HEK293 (cell line): ENCODE measurements at regions not wholly inside any gene's neighbourhood (a gene's known extent, or its start where the extent isn't known, plus 50 kb on each side); places are given as distances from the start of the nearest gene placed in this dataset.

ENCODE experiments used
- CTCF ChIA-PET: fragments of 350-600 bp; formaldehyde crosslinking; extraction: SDS; loops from one replicate; lab custom pipeline; 2021; ENCODE audit warnings: antibody characterized with exemption; lab: Yijun Ruan, JAX
- POLR2A ChIA-PET: fragments of 300-600 bp; formaldehyde crosslinking; extraction: SDS; loops from one replicate; lab custom pipeline; 2020; ENCODE audit warnings: antibody characterized with exemption, inconsistent platforms; lab: Yijun Ruan, JAX
- H3K27ac ChIP-seq: fragments of 200-500 bp; sonication (Bioruptor generic); 2 replicates; pipeline ENCODE4 v1.5.1; 2014; ENCODE audit warnings: low read depth, low read length, control low read depth, inconsistent platforms; ENCODE audit errors: extremely low read depth
- H3K36me3 ChIP-seq, 2 experiments: fragments of 200-500 bp in 1 of 2; sonication (Bioruptor generic) in 1 of 2; 1 replicate in 1 of 2; 2 replicates in 1 of 2; pipeline ENCODE4 v1.5.1; 2014 to 2017; ENCODE audit warnings: inconsistent platforms in 2 of 2, low read length in 2 of 2; ENCODE audit not compliant: control insufficient read depth in 2 of 2, insufficient read depth in 1 of 2
- H3K4me1 ChIP-seq: fragments of 200-500 bp; sonication (Bioruptor generic); 2 replicates; pipeline ENCODE4 v1.5.1; 2014; ENCODE audit warnings: mild to moderate bottlenecking, low read length, inconsistent platforms; ENCODE audit not compliant: control insufficient read depth, insufficient read depth
- H3K4me3 ChIP-seq: 2 replicates; pipeline ENCODE4 v1.5.1; 2011; ENCODE audit warnings: low read depth, mild to moderate bottlenecking, control low read depth, low read length, moderate library complexity
- H3K9me3 ChIP-seq: fragments of 200-500 bp; sonication (Bioruptor generic); 2 replicates; pipeline ENCODE4 v1.5.1; 2014; ENCODE audit warnings: low read depth, low read length, inconsistent platforms; ENCODE audit not compliant: control insufficient read depth, insufficient read depth
- KLF16 ChIP-seq: fragments of 450-650 bp; formaldehyde crosslinking; IDR thresholded peaks from 2 replicates; pipeline ENCODE4 v1.5.1; 2017; ENCODE audit warnings: missing biosample characterization, missing genetic modification characterization
- SCRT2 ChIP-seq: fragments of 450-650 bp; formaldehyde crosslinking; IDR thresholded peaks from 2 replicates; pipeline ENCODE4 v1.5.1; 2016; ENCODE audit warnings: missing biosample characterization, missing genetic modification characterization
- SETDB1 ChIP-seq: IDR thresholded peaks from one replicate; pipeline ENCODE4 v1.6.1; 2017; ENCODE audit warnings: mild to moderate bottlenecking, low read length, moderate library complexity, mixed read lengths; ENCODE audit not compliant: insufficient read length
- SP3 ChIP-seq: fragments of 450-650 bp; formaldehyde crosslinking; IDR thresholded peaks from 2 replicates; pipeline ENCODE4 v1.5.1; 2016; ENCODE audit warnings: missing biosample characterization, missing genetic modification characterization
- SP7 ChIP-seq: fragments of 450-650 bp; formaldehyde crosslinking; IDR thresholded peaks from 2 replicates; pipeline ENCODE4 v1.5.1; 2016; ENCODE audit warnings: missing biosample characterization, missing genetic modification characterization
- TRIM28 ChIP-seq: IDR thresholded peaks from 2 replicates; pipeline ENCODE4 v1.6.1; 2011; ENCODE audit warnings: low read length, control low read depth, borderline replicate concordance
- ZNF16 ChIP-seq: fragments of 450-650 bp; formaldehyde crosslinking; IDR thresholded peaks from 2 replicates; pipeline ENCODE4 v1.5.1; 2016; ENCODE audit warnings: low read depth, missing biosample characterization, missing genetic modification characterization
- ZNF169 ChIP-seq: fragments of 450-650 bp; formaldehyde crosslinking; IDR thresholded peaks from 2 replicates; pipeline ENCODE4 v1.5.1; 2016; ENCODE audit warnings: missing biosample characterization, missing genetic modification characterization
- ZNF24 ChIP-seq: fragments of 450-650 bp; formaldehyde crosslinking; IDR thresholded peaks from 2 replicates; pipeline ENCODE4 v1.5.1; 2016; ENCODE audit warnings: missing biosample characterization, missing genetic modification characterization
- ZNF292 ChIP-seq: fragments of 450-650 bp; formaldehyde crosslinking; IDR thresholded peaks from 2 replicates; pipeline ENCODE4 v1.5.1; 2016; ENCODE audit warnings: low read depth, missing biosample characterization, missing genetic modification characterization, borderline replicate concordance
- ZNF311 ChIP-seq: fragments of 450-650 bp; formaldehyde crosslinking; IDR thresholded peaks from 2 replicates; pipeline ENCODE4 v1.5.1; 2017; ENCODE audit warnings: missing biosample characterization, missing genetic modification characterization, borderline replicate concordance
- ZNF404 ChIP-seq: fragments of 450-650 bp; formaldehyde crosslinking; IDR thresholded peaks from 2 replicates; pipeline ENCODE4 v1.5.1; 2017; ENCODE audit warnings: missing biosample characterization, missing genetic modification characterization
- ZNF626 ChIP-seq: fragments of 450-650 bp; sonication (Bioruptor Pico); formaldehyde crosslinking; IDR thresholded peaks from 2 replicates; pipeline ENCODE4 v1.5.1; 2018; ENCODE audit warnings: missing biosample characterization, missing genetic modification characterization, inconsistent platforms
- ZNF791 ChIP-seq: fragments of 450-650 bp; formaldehyde crosslinking; IDR thresholded peaks from 2 replicates; pipeline ENCODE4 v1.5.1; 2016; ENCODE audit warnings: missing biosample characterization, missing genetic modification characterization
- ZNF843 ChIP-seq: fragments of 450-650 bp; formaldehyde crosslinking; IDR thresholded peaks from 2 replicates; pipeline ENCODE4 v1.5.1; 2016; ENCODE audit warnings: missing biosample characterization, missing genetic modification characterization
- TF ChIP-seq, protein P1 (sequence below): fragments of 450-650 bp; formaldehyde crosslinking; IDR thresholded peaks from 2 replicates; pipeline ENCODE4 v1.5.1; 2017; ENCODE audit warnings: missing biosample characterization, missing genetic modification characterization
- TF ChIP-seq, protein P2 (sequence below): fragments of 450-650 bp; formaldehyde crosslinking; IDR thresholded peaks from 2 replicates; pipeline ENCODE4 v1.5.1; 2016; ENCODE audit warnings: missing biosample characterization, missing genetic modification characterization
- TF ChIP-seq, protein P3 (sequence below): fragments of 450-650 bp; formaldehyde crosslinking; IDR thresholded peaks from 2 replicates; pipeline ENCODE4 v1.5.1; 2016; ENCODE audit warnings: missing biosample characterization, missing genetic modification characterization
- TF ChIP-seq, protein P4 (sequence below): fragments of 450-650 bp; formaldehyde crosslinking; IDR thresholded peaks from 2 replicates; pipeline ENCODE4 v1.5.1; 2017; ENCODE audit warnings: missing biosample characterization, missing genetic modification characterization
- TF ChIP-seq, protein P5 (sequence below): fragments of 450-650 bp; formaldehyde crosslinking; IDR thresholded peaks from 2 replicates; pipeline ENCODE4 v1.5.1; 2016; ENCODE audit warnings: missing biosample characterization, missing genetic modification characterization, borderline replicate concordance

DNA sequence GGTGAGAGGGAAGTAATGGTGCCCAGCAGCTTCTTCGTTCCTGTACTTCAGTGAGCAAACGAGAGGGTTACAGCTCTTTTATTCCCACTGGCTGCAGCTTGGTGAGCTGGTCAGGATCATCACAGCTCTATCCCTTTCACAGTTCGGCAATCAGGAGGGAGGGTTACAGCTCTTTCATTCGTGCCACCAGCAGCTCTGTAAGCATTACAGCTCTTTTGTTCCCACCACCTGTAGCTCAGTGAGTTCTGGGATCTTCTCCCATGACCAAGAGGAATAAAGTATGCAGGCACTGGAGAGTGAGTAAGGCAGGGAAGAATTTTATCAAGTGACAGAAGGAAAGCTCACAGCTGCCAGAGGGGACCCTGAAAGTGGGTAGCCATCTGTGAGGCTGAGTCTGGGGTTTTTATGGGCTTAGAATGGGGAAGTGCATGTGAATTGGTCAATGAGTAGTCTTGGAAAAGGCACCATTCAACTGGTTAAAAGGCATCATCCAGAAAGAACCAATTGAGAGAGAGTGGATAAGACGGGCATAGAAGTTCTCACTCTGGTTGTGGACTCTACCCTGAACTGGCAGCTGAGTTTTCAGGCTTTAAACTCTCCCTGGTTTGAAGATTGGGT is 123.7 kb downstream of the COX18 start:
- Histone ChIP-seq H3K4me3 (no peak overlapping the region), H3K9me3 (no peaks in the 10 kb centered on the region), H3K27ac (no peak overlapping the region), H3K4me1 (no peaks in the 10 kb centered on the region), H3K36me3 (no peaks in the 10 kb centered on the region)
- POLR2A ChIA-PET, result no interaction called here
- CTCF ChIA-PET, result no interaction called here
- TF ChIP-seq, protein P1, sequence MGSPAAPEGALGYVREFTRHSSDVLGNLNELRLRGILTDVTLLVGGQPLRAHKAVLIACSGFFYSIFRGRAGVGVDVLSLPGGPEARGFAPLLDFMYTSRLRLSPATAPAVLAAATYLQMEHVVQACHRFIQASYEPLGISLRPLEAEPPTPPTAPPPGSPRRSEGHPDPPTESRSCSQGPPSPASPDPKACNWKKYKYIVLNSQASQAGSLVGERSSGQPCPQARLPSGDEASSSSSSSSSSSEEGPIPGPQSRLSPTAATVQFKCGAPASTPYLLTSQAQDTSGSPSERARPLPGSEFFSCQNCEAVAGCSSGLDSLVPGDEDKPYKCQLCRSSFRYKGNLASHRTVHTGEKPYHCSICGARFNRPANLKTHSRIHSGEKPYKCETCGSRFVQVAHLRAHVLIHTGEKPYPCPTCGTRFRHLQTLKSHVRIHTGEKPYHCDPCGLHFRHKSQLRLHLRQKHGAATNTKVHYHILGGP (tag by site-specific recombination), result no peak
- TF ChIP-seq SCRT2 (0 out of 2 replicates have a peak, but pooled peaks have one; percentile 16), ZNF16 (tag by site-specific recombination) (no peak), TRIM28 (peak; percentile 24; the same call in 1 of the 2 replicates)

DNA sequence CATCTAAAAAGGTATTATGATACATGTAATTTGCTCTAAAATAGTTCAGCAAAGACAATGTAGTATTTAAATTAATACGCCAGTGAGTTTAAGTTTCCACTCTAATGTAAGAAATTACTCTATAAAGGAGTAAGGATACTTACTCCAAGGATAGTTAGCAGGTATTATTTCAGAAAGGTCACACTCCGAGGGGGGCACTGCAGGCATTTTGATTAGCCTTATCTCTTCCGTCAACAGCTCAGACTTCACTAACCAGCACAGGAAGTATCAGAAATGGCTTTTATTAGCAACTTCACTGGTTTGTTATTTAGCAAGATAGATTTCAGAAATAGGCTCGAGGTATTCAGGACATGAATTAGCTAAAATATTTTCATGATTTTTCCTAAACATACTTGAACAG is 127.0 kb downstream of the COX18 start:
- Histone ChIP-seq H3K27ac (no peak overlapping the region), H3K9me3 (no peaks in the 10 kb centered on the region), H3K4me3 (no peak overlapping the region), H3K4me1 (no peaks in the 10 kb centered on the region), H3K36me3 (no peaks in the 10 kb centered on the region)
- POLR2A ChIA-PET, result no interaction called here
- CTCF ChIA-PET, result interaction anchor here (0.6 kb wide), 1 partner anchor 529 kb away, joined by 3 read pairs; no protein-coding TSS in a partner anchor
- no peak for TF ChIP-seq SP7 (tag by site-specific recombination)
- TF ChIP-seq ZNF791 (tag by site-specific recombination), result no peak
- no peak for TF ChIP-seq ZNF292
- no peak for TF ChIP-seq SETDB1
- no peak for TF ChIP-seq ZNF404 (tag by site-specific recombination)
- no peak for TF ChIP-seq ZNF843
- TF ChIP-seq, protein P2, sequence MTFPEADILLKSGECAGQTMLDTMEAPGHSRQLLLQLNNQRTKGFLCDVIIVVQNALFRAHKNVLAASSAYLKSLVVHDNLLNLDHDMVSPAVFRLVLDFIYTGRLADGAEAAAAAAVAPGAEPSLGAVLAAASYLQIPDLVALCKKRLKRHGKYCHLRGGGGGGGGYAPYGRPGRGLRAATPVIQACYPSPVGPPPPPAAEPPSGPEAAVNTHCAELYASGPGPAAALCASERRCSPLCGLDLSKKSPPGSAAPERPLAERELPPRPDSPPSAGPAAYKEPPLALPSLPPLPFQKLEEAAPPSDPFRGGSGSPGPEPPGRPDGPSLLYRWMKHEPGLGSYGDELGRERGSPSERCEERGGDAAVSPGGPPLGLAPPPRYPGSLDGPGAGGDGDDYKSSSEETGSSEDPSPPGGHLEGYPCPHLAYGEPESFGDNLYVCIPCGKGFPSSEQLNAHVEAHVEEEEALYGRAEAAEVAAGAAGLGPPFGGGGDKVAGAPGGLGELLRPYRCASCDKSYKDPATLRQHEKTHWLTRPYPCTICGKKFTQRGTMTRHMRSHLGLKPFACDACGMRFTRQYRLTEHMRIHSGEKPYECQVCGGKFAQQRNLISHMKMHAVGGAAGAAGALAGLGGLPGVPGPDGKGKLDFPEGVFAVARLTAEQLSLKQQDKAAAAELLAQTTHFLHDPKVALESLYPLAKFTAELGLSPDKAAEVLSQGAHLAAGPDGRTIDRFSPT, result no peak
- no peak for TF ChIP-seq ZNF24 (tag by site-specific recombination)
- TF ChIP-seq SP3 (tag by site-specific recombination), result no peak
- TF ChIP-seq KLF16 (tag by site-specific recombination), result no peak

DNA sequence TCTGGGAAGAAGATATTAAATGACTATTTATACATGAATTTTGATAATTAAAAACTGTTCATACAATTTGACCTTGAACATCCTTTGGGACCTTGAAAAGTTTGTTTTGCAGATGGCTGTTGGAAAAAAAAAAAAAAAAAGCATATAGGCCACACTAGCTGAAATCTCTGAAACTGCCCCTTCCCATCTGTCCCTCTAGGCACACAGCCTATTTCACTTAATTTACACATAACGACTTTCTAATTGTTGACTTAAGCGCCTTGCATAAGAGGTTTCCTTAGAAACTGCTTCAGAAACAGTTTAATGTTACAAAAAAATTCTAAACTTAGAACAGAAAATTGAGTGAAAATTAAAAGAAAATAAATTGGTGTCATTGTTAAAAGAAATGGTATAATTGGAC is 131.0 kb downstream of the COX18 start:
- no peak overlapping the region for H3K27ac ChIP-seq
- H3K4me1 ChIP-seq, result no peaks in the 10 kb centered on the region
- H3K4me3 ChIP-seq, result no peak overlapping the region
- H3K9me3 ChIP-seq, result no peaks in the 10 kb centered on the region
- POLR2A ChIA-PET, result no interaction called here
- CTCF ChIA-PET, result no interaction called here
- no peaks in the 10 kb centered on the region for H3K36me3 ChIP-seq
- TF ChIP-seq, protein P3, sequence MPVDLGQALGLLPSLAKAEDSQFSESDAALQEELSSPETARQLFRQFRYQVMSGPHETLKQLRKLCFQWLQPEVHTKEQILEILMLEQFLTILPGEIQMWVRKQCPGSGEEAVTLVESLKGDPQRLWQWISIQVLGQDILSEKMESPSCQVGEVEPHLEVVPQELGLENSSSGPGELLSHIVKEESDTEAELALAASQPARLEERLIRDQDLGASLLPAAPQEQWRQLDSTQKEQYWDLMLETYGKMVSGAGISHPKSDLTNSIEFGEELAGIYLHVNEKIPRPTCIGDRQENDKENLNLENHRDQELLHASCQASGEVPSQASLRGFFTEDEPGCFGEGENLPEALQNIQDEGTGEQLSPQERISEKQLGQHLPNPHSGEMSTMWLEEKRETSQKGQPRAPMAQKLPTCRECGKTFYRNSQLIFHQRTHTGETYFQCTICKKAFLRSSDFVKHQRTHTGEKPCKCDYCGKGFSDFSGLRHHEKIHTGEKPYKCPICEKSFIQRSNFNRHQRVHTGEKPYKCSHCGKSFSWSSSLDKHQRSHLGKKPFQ (tag by site-specific recombination), result no peak
- no peak for TF ChIP-seq ZNF311 (tag by site-specific recombination)
- no peak for TF ChIP-seq ZNF626 (tag by site-specific recombination)
- no peak for TF ChIP-seq ZNF169 (tag by site-specific recombination)
- TF ChIP-seq, protein P4, sequence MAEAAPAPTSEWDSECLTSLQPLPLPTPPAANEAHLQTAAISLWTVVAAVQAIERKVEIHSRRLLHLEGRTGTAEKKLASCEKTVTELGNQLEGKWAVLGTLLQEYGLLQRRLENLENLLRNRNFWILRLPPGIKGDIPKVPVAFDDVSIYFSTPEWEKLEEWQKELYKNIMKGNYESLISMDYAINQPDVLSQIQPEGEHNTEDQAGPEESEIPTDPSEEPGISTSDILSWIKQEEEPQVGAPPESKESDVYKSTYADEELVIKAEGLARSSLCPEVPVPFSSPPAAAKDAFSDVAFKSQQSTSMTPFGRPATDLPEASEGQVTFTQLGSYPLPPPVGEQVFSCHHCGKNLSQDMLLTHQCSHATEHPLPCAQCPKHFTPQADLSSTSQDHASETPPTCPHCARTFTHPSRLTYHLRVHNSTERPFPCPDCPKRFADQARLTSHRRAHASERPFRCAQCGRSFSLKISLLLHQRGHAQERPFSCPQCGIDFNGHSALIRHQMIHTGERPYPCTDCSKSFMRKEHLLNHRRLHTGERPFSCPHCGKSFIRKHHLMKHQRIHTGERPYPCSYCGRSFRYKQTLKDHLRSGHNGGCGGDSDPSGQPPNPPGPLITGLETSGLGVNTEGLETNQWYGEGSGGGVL (tag by site-specific recombination), result no peak
- TF ChIP-seq, protein P5, sequence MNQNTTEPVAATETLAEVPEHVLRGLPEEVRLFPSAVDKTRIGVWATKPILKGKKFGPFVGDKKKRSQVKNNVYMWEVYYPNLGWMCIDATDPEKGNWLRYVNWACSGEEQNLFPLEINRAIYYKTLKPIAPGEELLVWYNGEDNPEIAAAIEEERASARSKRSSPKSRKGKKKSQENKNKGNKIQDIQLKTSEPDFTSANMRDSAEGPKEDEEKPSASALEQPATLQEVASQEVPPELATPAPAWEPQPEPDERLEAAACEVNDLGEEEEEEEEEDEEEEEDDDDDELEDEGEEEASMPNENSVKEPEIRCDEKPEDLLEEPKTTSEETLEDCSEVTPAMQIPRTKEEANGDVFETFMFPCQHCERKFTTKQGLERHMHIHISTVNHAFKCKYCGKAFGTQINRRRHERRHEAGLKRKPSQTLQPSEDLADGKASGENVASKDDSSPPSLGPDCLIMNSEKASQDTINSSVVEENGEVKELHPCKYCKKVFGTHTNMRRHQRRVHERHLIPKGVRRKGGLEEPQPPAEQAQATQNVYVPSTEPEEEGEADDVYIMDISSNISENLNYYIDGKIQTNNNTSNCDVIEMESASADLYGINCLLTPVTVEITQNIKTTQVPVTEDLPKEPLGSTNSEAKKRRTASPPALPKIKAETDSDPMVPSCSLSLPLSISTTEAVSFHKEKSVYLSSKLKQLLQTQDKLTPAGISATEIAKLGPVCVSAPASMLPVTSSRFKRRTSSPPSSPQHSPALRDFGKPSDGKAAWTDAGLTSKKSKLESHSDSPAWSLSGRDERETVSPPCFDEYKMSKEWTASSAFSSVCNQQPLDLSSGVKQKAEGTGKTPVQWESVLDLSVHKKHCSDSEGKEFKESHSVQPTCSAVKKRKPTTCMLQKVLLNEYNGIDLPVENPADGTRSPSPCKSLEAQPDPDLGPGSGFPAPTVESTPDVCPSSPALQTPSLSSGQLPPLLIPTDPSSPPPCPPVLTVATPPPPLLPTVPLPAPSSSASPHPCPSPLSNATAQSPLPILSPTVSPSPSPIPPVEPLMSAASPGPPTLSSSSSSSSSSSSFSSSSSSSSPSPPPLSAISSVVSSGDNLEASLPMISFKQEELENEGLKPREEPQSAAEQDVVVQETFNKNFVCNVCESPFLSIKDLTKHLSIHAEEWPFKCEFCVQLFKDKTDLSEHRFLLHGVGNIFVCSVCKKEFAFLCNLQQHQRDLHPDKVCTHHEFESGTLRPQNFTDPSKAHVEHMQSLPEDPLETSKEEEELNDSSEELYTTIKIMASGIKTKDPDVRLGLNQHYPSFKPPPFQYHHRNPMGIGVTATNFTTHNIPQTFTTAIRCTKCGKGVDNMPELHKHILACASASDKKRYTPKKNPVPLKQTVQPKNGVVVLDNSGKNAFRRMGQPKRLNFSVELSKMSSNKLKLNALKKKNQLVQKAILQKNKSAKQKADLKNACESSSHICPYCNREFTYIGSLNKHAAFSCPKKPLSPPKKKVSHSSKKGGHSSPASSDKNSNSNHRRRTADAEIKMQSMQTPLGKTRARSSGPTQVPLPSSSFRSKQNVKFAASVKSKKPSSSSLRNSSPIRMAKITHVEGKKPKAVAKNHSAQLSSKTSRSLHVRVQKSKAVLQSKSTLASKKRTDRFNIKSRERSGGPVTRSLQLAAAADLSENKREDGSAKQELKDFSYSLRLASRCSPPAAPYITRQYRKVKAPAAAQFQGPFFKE (tag by site-specific recombination), result no peak
